GM19240 (cell line): ENCODE measurements at regions not wholly inside any gene's neighbourhood (a gene's known extent, or its start where the extent isn't known, plus 50 kb on each side); places are given as distances from the start of the nearest gene placed in this dataset.
"Not testable (repeated sequence)": the region's sequence is repeated elsewhere in the genome, so short reads cannot be mapped to it uniquely, and the experiment has no call there.

Experiments used
- DNase-seq: peaks from one replicate; pipeline ENCODE4 v3.0.0; 2011; ENCODE audit warnings: low spot score; ENCODE audit not compliant: insufficient read length

DNA sequence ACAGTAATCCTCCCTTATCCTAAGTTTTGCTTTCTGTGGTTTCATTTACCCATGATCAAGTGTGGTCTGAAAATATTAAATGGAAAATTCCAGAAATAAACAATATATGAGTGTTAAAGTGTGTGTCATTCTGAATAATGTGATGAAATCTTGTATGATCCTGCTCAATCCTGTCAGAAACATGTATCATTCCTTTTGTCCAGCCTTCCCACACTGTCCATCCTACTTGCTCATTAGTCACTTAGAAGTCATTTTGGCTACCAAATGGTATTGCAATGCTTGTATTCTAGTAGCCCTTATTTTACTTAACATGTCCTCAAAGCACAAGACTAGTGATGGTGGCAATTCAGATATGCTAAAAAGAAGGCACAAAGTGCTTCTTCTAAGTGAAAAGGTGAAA, 1211.2 kb upstream of the SORCS1 start:
- no peak for DNase-seq

GRCh38 chr10:108374991-108375390, 1210.5 kb upstream of the SORCS1 start:
- DNase-seq, result no peak

DNA sequence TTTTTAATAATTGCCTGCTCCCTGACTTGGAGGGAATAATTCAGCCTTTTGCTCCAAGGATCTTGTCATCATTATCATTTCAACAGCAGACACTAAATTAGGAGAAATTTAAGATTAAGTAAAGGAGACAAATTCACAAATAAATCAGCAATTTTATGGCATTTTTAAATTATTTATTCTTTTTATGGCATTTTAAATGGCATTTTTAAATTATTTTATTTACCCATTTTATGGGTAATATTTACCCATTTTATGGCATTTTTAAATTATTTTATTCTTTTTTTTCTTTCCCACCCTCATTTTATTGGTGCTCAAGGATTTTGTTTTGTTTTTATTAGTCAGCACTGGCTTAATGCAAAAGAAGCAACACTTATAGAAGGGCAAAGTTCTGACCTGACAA, 1201.0 kb upstream of the SORCS1 start:
- DNase-seq, result no peak

DNA sequence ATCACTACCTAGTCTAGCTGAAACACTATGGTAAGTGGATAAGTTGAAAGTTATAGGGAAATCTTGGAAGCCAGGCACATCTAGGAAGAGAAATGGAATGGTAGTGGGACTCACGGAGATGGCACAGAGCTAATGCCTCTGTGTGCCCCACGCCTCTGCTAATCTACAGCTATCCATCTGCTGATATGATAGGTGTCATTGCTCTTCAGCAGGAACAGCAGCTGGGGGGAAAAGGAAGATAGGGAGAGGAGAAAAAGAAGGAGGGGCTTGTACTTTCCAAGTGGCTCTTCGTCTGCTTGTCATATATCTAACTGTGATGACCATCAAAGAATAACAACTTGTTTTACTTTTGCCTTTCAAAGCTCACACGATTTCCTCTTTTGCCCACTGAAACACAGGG, 1199.1 kb upstream of the SORCS1 start:
- no peak for DNase-seq

DNA sequence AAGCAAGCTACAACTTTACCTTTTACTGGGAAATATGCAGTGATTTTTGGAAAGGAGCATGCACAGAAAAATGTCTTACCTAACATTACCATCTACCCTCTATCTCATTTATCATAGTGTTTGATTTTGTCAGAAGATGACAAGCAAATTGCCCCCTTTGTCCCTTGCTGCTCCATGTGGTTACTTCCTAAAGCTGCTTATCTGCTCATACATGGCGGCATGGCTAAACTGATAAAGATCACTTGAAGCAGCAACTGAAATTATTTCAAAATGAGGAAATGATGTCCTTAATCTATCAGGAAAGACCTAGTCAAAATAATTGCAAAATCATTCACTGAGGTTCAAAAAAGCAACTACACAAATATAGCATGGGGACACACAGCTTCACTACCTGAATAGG, 1198.5 kb upstream of the SORCS1 start:
- no peak for DNase-seq

DNA sequence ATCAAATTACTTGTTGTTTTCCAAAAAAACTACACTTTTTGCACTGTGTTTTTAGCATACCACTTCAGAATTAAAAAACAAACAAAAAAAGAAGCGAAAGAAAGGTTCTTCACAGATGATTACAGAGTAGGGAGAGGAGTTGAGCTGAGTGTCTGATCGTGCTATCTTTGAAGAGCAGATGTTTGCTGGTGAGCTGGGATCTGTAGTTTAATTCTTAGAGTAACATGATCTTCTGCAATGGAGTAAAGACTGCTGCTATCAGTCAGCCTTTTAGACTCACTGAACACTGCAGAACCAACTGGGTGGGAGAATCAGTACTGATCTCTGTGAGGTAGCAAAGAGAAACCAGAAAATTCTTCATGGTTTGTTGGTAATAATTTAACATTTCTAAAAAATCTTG, 1197.8 kb upstream of the SORCS1 start:
- DNase-seq, result no peak

- no peak for DNase-seq
Measured at GRCh38 chr10:108360187-108360586, 1195.7 kb upstream of the SORCS1 start.

DNA sequence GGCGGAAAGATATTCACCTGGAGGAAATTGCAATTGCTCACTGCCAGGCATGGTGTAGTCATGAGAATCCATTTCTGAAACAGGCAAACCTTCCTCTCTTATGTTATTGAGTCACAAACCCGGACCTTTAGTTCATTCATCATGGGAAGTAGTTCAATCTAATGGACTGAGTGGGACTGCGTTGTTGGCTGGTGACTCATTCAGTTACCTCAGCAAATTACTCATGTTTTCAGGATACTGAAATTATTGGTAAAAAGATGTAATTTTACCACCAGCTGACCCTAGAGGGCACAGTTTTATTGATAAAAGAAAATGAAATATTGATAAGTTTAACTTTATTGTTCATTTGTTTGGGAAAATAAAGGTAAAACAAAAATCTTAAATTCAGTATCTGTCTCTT, 1194.4 kb upstream of the SORCS1 start:
- no peak for DNase-seq

- DNase-seq, result no peak
Measured at GRCh38 chr10:108352771-108353170, 1188.3 kb upstream of the SORCS1 start.

- DNase-seq, result no peak
Measured at GRCh38 chr10:108348215-108348614, 1183.7 kb upstream of the SORCS1 start.

- DNase-seq, result no peak
Measured at GRCh38 chr10:108346066-108346465, 1181.6 kb upstream of the SORCS1 start.

DNA sequence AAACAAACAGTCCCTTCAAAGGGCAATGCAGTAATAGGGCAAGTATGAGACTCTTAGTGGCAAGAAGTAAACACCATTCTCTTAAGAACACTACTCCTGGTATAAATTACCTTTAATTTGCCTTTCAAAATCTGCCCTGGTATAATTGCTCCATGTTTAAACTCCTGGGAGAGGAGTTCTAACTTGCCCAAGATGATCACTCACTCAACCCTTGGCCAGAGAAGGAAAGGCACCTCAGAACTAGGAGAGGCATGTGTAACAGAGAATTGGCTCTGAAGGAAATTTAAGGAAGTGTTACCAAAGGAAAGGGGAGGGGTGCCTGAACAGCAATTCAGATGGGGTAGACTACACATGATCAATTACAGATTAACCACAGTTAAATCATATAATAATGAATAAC, 1173.6 kb upstream of the SORCS1 start:
- no peak for DNase-seq

DNA sequence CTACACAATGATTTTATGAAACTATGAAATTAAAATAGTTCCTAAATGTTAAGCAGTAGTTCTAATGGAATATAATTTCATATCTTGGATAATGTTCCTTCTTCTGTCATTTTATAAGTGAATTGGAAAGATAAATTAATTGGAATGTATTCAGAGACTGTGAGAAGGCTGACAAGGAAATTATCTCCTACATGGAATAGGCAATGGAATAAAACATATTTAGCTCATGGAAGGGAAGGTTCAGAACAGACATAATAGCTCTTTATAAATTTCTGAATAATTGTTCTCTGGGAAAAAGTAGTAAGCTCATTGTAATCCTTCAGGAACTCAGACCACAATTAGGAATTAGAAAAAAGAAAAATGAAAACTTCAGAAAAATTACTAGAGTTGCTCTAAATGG, 1172.3 kb upstream of the SORCS1 start:
- no peak for DNase-seq

- DNase-seq, result no peak
Measured at GRCh38 chr10:108327706-108328105, 1163.2 kb upstream of the SORCS1 start.

- no peak for DNase-seq
Measured at GRCh38 chr10:108323274-108323798, 1158.8 kb upstream of the SORCS1 start.

DNA sequence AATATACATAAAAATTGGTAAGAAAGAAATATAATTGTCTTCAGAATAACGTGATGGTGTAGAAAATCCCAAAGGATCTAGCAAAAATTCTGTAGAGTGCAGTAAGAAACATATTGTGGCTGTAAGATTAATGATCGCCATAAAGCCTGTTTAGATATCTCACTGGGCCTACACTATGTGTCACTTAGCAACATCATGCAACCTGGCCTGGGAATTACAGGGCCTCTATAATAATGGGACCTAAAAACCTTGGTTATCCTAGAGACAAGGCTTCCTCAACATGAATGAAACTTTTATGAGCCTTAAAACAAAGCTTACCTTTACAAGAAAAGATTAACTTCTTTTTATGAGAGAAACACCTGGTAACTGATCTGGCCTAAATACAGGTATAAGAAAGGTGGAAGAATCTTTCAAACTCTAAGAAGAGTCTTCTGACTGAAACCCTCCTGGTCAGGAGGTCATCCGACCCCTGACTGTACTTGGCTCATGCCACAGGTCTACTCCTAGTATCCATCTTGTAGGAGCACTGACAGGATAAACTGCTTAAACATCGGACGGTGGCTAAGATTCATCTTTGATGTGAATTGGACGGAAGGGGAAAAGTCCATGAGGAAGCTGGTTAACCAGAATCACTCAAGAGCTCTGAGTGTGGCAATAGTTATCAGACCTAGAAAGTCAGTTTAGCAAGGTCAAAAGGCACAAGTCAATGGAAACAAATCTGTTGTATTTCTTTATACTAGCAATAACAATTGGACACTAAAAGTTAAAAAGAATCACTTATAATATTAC, 1155.1 kb upstream of the SORCS1 start:
- DNase-seq, result no peak

DNA sequence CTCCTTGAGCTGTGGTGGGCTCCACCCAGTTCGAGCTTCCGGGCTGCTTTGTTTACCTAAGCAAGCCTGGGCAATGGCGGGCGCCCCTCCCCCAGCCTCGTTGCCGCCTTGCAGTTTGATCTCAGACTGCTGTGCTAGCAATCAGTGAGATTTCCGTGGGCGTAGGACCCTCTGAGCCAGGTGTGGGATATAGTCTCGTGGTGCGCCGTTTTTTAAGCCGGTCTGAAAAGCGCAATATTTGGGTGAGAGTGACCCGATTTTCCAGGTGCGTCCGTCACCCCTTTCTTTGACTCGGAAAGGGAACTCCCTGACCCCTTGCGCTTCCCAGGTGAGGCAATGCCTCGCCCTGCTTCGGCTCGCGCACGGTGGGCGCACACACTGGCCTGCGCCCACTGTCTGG, 1151.1 kb upstream of the SORCS1 start:
- DNase-seq, result not testable (repeated sequence)

DNA sequence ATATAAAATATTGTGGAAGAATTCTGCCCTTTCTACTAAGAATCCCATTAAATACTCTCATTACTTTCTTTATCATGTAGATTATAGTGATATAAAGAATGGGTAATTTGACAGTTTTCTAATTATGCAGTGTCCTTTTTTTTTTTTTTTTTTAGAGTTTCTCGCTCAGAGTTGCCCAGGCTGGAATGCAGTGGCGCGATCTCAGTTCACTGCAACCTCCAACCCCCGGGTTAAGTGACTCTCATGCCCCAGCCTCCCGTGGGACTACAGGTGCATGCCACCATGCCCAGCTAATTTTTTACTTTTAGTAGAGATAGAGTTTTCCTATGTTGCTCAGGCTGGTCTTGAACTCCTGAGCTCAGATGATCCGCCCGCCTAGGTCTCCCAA, 1143.4 kb upstream of the SORCS1 start:
- DNase-seq, result no peak

GRCh38 chr10:108307250-108307924, 1142.9 kb upstream of the SORCS1 start:
- DNase-seq, result no peak

DNA sequence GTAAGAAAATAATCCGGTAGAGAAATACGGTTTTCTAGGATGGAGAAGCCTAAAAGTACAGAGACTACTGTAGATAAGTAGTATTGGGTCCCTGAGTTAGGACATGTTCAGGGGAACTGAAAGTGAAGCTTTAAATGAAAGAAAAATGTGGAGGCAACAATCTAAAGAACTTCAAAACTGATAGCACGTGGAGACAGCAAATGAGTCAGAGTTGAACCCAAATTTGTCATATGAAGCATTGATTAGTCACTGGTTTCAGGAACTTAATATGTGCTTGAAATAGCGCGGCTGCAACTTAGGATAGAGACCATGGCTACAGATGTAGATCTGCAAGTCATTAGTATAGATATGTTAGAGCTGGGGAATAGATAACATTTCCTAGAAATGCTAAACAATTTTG, 1138.6 kb upstream of the SORCS1 start:
- no peak for DNase-seq

- no peak for DNase-seq
Measured at GRCh38 chr10:108301002-108301401, 1136.5 kb upstream of the SORCS1 start.

GRCh38 chr10:108290823-108291222, 1126.3 kb upstream of the SORCS1 start:
- DNase-seq, result no peak
